KMS-11 (cell line): ENCODE measurements at regions not wholly inside any gene's neighbourhood (a gene's known extent, or its start where the extent isn't known, plus 50 kb on each side); places are given as distances from the start of the nearest gene placed in this dataset.

Experiments used
- H2AFZ ChIP-seq: fragments of 200-600 bp; sonication (generic); 2 replicates; pipeline ENCODE4 v1.6.1; 2016; ENCODE audit warnings: antibody characterized with exemption, mixed run types, low read depth
- H3K27ac ChIP-seq: fragments of 200-600 bp; sonication (generic); 2 replicates; pipeline ENCODE4 v1.6.1; 2016; ENCODE audit warnings: mild to moderate bottlenecking, mixed run types
- H3K27me3 ChIP-seq: fragments of 200-600 bp; sonication (generic); 2 replicates; pipeline ENCODE4 v1.6.1; 2017; ENCODE audit warnings: mild to moderate bottlenecking, low read depth, mixed run types, moderate library complexity; ENCODE audit not compliant: insufficient read depth
- H3K36me3 ChIP-seq: fragments of 200-600 bp; sonication (generic); 2 replicates; pipeline ENCODE4 v1.6.1; 2017; ENCODE audit warnings: mild to moderate bottlenecking, mixed run types; ENCODE audit not compliant: insufficient read depth
- H3K4me1 ChIP-seq: fragments of 200-600 bp; sonication (generic); 2 replicates; pipeline ENCODE4 v1.6.1; 2016; ENCODE audit warnings: mild to moderate bottlenecking, low read depth, mixed run types; ENCODE audit not compliant: poor library complexity, severe bottlenecking
- H3K4me2 ChIP-seq: fragments of 200-600 bp; sonication (generic); 2 replicates; pipeline ENCODE4 v1.7.0; 2016; ENCODE audit warnings: mild to moderate bottlenecking, mixed run types
- H3K4me3 ChIP-seq: fragments of 200-600 bp; sonication (generic); IDR thresholded peaks from 2 replicates; pipeline ENCODE4 v1.6.1; 2017; ENCODE audit warnings: low read depth, low read length, mixed read lengths; ENCODE audit not compliant: insufficient read depth
- H3K79me2 ChIP-seq: fragments of 200-600 bp; sonication (generic); 2 replicates; pipeline ENCODE4 v1.6.1; 2016; ENCODE audit warnings: low read depth, mixed run types; ENCODE audit not compliant: insufficient read depth
- H3K9ac ChIP-seq: fragments of 200-600 bp; sonication (generic); 2 replicates; pipeline ENCODE4 v1.6.1; 2016; ENCODE audit warnings: mild to moderate bottlenecking, mixed run types
- H4K20me1 ChIP-seq: fragments of 200-600 bp; sonication (generic); 2 replicates; pipeline ENCODE4 v1.6.1; 2016; ENCODE audit warnings: mild to moderate bottlenecking, mixed run types; ENCODE audit not compliant: insufficient read depth
- CTCF ChIP-seq: fragments of 200-600 bp; sonication (generic); conservative IDR thresholded peaks from 2 replicates; pipeline ENCODE4 v1.6.1; 2017; ENCODE audit warnings: low read depth, mild to moderate bottlenecking, antibody characterized with exemption, low read length, moderate library complexity, mixed read lengths

GRCh38 chr4:1493540-1494287, 87.5 kb upstream of the NKX1-1 start:
- H3K4me3 ChIP-seq, result no peak overlapping the region
- no peak overlapping the region for H3K27ac ChIP-seq
- no peak overlapping the region for H2AFZ ChIP-seq
- no peaks in the 10 kb centered on the region for H3K4me1 ChIP-seq
- H3K9ac ChIP-seq, result no peak overlapping the region
- TF ChIP-seq CTCF, result no peak
- no peaks in the 10 kb centered on the region for H3K79me2 ChIP-seq
- H3K36me3 ChIP-seq, result no peaks in the 10 kb centered on the region
- H3K4me2 ChIP-seq, result no peak overlapping the region
- no peaks in the 10 kb centered on the region for H4K20me1 ChIP-seq
- H3K27me3 ChIP-seq, result peaks cover 10% of the 10 kb centered on the region; the same call in 1 of the 2 replicates

GRCh38 chr4:1492651-1493539, 86.7 kb upstream of the NKX1-1 start:
- Histone ChIP-seq H2AFZ (no peak overlapping the region), H3K4me2 (no peak overlapping the region), H3K36me3 (no peaks in the 10 kb centered on the region), H3K4me3 (no peak overlapping the region), H4K20me1 (no peaks in the 10 kb centered on the region), H3K79me2 (no peaks in the 10 kb centered on the region), H3K4me1 (no peaks in the 10 kb centered on the region), H3K27ac (no peak overlapping the region), H3K27me3 (peaks cover 10% of the 10 kb centered on the region; the same call in 1 of the 2 replicates), H3K9ac (no peak overlapping the region)
- no peak for TF ChIP-seq CTCF

- H3K36me3 ChIP-seq, result no peaks in the 10 kb centered on the region
- peaks cover 10% of the 10 kb centered on the region; the same call in 1 of the 2 replicates for H3K27me3 ChIP-seq
- no peak overlapping the region for H3K27ac ChIP-seq
- no peak overlapping the region for H3K4me2 ChIP-seq
- no peak for TF ChIP-seq CTCF
- H2AFZ ChIP-seq, result no peak overlapping the region
- H3K4me1 ChIP-seq, result no peaks in the 10 kb centered on the region
- H4K20me1 ChIP-seq, result no peaks in the 10 kb centered on the region
- H3K4me3 ChIP-seq, result no peak overlapping the region
- no peak overlapping the region for H3K9ac ChIP-seq
- no peaks in the 10 kb centered on the region for H3K79me2 ChIP-seq
Measured at GRCh38 chr4:1492142-1492457, 85.9 kb upstream of the NKX1-1 start.

GRCh38 chr4:1491328-1492141, 85.3 kb upstream of the NKX1-1 start:
- no peaks in the 10 kb centered on the region for H4K20me1 ChIP-seq
- no peak overlapping the region for H3K27ac ChIP-seq
- peaks cover 10% of the 10 kb centered on the region; the same call in 1 of the 2 replicates for H3K27me3 ChIP-seq
- H3K79me2 ChIP-seq, result no peaks in the 10 kb centered on the region
- TF ChIP-seq CTCF, result no peak
- no peaks in the 10 kb centered on the region for H3K36me3 ChIP-seq
- no peak overlapping the region for H3K4me2 ChIP-seq
- H3K9ac ChIP-seq, result no peak overlapping the region
- H3K4me3 ChIP-seq, result no peak overlapping the region
- H3K4me1 ChIP-seq, result no peaks in the 10 kb centered on the region
- H2AFZ ChIP-seq, result no peak overlapping the region
